T-cell (primary cell): ENCODE measurements at regions not wholly inside any gene's neighbourhood (a gene's known extent, or its start where the extent isn't known, plus 50 kb on each side); places are given as distances from the start of the nearest gene placed in this dataset.
"Not testable (repeated sequence)": the region's sequence is repeated elsewhere in the genome, so short reads cannot be mapped to it uniquely, and the experiment has no call there.

Experiments
- ATAC-seq, 4 experiments: fragments of 200-7000 bp in 3 of 4; fragments of 150-1000 bp in 1 of 4; cut with Tn5 transposase; replicated peaks in 1 of 4; 1 replicate in 3 of 4; 2 replicates in 1 of 4; pipeline ENCODE4 v1.10.0; 2021; ENCODE audit warnings: moderate library complexity in 3 of 4, mild to moderate bottlenecking in 2 of 4, moderate number of reproducible peaks in 1 of 4
- CTCF ChIA-PET, 2 donors: fragments of 300-600 bp; sonication (Branson Sonifier 250); formaldehyde crosslinking; loops; one replicate each; lab custom pipeline; 2022; ENCODE audit warnings: antibody characterized with exemption in 2 of 2; lab: Charles Lee
- POLR2A ChIA-PET, 2 donors: fragments of 300-600 bp; sonication (Branson Sonifier 250); formaldehyde crosslinking; loops; one replicate each; lab custom pipeline; 2022; ENCODE audit warnings: antibody characterized with exemption in 2 of 2; lab: Charles Lee
- DNase-seq, 35 experiments: peaks; one replicate each; pipeline versions ENCODE4 v3.0.0 to v3.0.0-alpha.2; 2013 to 2023
- H3K27ac ChIP-seq: one replicate; pipeline ENCODE4 v1.5.1; 2013; ENCODE audit warnings: low read length
- H3K27me3 ChIP-seq, 2 experiments: replicated peaks in 1 of 2; 1 replicate in 1 of 2; 2 replicates in 1 of 2; pipeline versions ENCODE4 v1.6.1 to v1.7.0; 2013; ENCODE audit warnings: low read length in 1 of 2, mixed read lengths in 1 of 2; ENCODE audit not compliant: control insufficient read depth in 2 of 2, insufficient read depth in 2 of 2; ENCODE audit errors: extremely low read depth in 1 of 2
- H3K36me3 ChIP-seq, 2 donors: 1 replicate in 1 of 2; 2 replicates in 1 of 2; pipeline versions ENCODE4 v1.6.1 to v1.7.0; 2013; ENCODE audit warnings: low read length in 1 of 2; ENCODE audit not compliant: control insufficient read depth in 2 of 2, insufficient read depth in 1 of 2; ENCODE audit errors: extremely low read depth in 1 of 2
- H3K4me1 ChIP-seq, 2 experiments: 1 replicate in 1 of 2; 2 replicates in 1 of 2; pipeline versions ENCODE4 v1.6.1 to v1.7.0; 2013; ENCODE audit warnings: low read length in 2 of 2, mixed read lengths in 1 of 2; ENCODE audit not compliant: insufficient read depth in 2 of 2, control insufficient read depth in 1 of 2; ENCODE audit errors: extremely low read depth in 1 of 2
- H3K4me3 ChIP-seq, 2 donors: 1 replicate in 1 of 2; 2 replicates in 1 of 2; pipeline versions ENCODE4 v1.5.1 to v1.7.0; 2013; ENCODE audit warnings: mild to moderate bottlenecking in 2 of 2, low read length in 1 of 2, moderate library complexity in 1 of 2; ENCODE audit not compliant: control insufficient read depth in 1 of 2; ENCODE audit errors: extremely low read depth in 1 of 2
- H3K9me3 ChIP-seq: 2 replicates; pipeline ENCODE4 v1.7.0; 2013
- H3K27ac Mint-ChIP-seq, 2 donors: one replicate each; pipeline ENCODE4 v1.8.0; 2020 to 2021; ENCODE audit warnings: mild to moderate bottlenecking in 2 of 2, mixed read lengths in 2 of 2
- H3K27me3 Mint-ChIP-seq, 2 donors: one replicate each; pipeline ENCODE4 v1.8.0; 2021 to 2022; ENCODE audit warnings: mixed read lengths in 2 of 2
- H3K36me3 Mint-ChIP-seq: one replicate; pipeline ENCODE4 v1.8.0; 2021; ENCODE audit warnings: mixed read lengths
- H3K4me1 Mint-ChIP-seq, 3 donors: one replicate each; pipeline ENCODE4 v1.8.0; 2020 to 2022; ENCODE audit warnings: mixed read lengths in 3 of 3, mild to moderate bottlenecking in 1 of 3
- H3K4me3 Mint-ChIP-seq, 3 donors: one replicate each; pipeline ENCODE4 v1.8.0; 2020 to 2022; ENCODE audit warnings: mild to moderate bottlenecking in 3 of 3, mixed read lengths in 3 of 3, moderate library complexity in 3 of 3
- H3K9me3 Mint-ChIP-seq, 3 donors: one replicate each; pipeline ENCODE4 v1.8.0; 2020 to 2022; ENCODE audit warnings: mixed read lengths in 3 of 3
- WGBS: methylation state at CpG from one replicate; pipeline ENCODE4 v1.1.5; 2013; ENCODE audit warnings: missing lambda C conversion rate; ENCODE audit not compliant: insufficient coverage; 5-methylcytosine and 5-hydroxymethylcytosine counted together

DNA sequence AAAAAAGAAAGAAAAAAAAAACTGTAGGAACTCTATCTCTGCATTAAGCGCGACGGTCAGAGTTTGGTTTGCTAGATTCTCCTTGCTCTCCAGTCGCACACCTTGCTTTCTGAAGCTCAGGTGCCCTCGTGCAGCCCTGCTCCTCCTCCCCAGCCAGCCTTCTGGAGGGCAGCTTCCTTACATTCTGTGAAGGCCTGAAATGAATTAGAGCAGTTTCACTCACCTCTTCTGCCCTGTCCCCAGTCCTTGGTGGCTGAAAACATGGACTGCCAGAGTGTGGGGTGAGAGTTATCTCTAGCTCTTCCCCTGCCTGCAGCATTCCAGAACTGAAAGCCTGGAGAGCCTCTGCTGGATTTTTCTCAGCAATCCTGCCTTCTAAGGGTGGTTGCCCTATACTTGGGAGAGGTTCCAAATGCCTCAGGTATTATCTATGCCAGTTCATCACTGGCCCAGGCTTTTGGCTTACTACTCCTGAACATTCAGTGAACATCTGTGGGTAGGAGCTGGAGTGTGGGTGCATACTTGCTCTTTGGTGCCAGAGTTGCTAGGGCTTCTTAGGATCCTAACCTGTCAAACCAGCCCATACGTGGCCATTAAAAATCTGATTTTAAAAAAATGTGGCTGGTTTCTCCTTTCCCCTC is 89.5 kb downstream of the SYT15 start:
- H3K36me3 Mint-ChIP-seq, CTCF ChIA-PET, H3K9me3 Mint-ChIP-seq, H3K4me3 Mint-ChIP-seq, H3K36me3 ChIP-seq, POLR2A ChIA-PET, ATAC-seq, DNase-seq, H3K27ac Mint-ChIP-seq, H3K27me3 Mint-ChIP-seq, H3K9me3 ChIP-seq, H3K27ac ChIP-seq, H3K4me1 Mint-ChIP-seq, H3K4me1 ChIP-seq, H3K27me3 ChIP-seq, H3K4me3 ChIP-seq: not testable (repeated sequence)
- no CpG with 5 or more reads among the region's 6 CpGs for WGBS

DNA sequence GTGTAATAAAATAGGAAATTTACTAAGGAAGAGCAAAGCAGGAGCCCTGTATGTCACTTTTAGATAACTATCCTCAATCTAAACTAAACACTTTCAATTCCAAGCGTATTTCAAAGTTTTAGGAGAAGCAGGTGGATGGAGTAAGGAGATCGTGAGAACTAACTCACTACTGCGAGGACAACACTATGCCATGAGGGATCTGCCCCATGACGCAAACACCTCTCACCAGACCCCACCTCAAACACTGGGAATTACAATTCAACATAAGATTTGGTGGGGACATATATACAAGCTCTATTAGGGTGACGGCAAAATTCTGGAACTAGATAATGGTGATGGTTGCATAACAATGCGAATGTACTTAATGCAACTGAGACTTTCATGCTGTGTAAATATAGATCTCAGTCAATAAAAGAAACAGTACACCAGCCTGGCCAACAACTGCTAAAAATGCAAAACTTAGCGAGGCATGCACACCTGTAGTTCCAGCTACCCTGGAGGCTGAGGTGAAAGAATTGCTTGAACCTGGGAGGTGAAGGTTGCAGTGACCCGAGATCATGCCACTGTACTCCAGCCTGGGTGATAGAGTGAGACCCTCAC is 99.0 kb downstream of the SYT15 start:
- DNase-seq, ATAC-seq, H3K27ac ChIP-seq, H3K36me3 ChIP-seq, H3K9me3 ChIP-seq, POLR2A ChIA-PET, H3K27me3 Mint-ChIP-seq, H3K36me3 Mint-ChIP-seq, H3K4me3 Mint-ChIP-seq, H3K9me3 Mint-ChIP-seq, H3K27me3 ChIP-seq, H3K4me1 ChIP-seq, H3K4me3 ChIP-seq, CTCF ChIA-PET, H3K4me1 Mint-ChIP-seq, H3K27ac Mint-ChIP-seq: not testable (repeated sequence)
- no CpG with 5 or more reads among the region's 8 CpGs for WGBS

DNA sequence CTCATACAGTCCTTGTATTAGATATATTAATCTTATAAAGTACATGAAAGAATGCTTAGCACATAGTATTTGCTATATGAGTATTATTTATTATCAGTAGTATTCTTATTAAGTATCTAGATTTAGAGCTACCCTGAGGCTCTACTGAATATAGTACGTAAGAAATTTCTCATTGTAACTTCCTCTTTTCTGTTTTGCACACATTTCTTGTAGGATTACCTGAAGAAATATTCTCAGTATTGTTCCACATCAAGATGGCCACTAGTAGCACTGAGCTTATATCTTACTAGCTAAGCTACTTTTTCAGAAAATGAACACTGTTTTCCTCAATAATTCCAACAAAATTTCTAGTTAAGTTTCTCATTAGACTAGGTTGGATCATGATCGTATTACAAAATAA is 112.5 kb downstream of the SYT15 start:
- CTCF ChIA-PET, H3K4me3 ChIP-seq, H3K27ac ChIP-seq, H3K4me3 Mint-ChIP-seq, DNase-seq, H3K27me3 ChIP-seq, H3K9me3 ChIP-seq, ATAC-seq, H3K9me3 Mint-ChIP-seq, H3K4me1 ChIP-seq, POLR2A ChIA-PET, H3K36me3 Mint-ChIP-seq, H3K36me3 ChIP-seq, H3K4me1 Mint-ChIP-seq, H3K27ac Mint-ChIP-seq, H3K27me3 Mint-ChIP-seq: not testable (repeated sequence)
- WGBS: no CpG with 5 or more reads among the region's 2 CpGs

DNA sequence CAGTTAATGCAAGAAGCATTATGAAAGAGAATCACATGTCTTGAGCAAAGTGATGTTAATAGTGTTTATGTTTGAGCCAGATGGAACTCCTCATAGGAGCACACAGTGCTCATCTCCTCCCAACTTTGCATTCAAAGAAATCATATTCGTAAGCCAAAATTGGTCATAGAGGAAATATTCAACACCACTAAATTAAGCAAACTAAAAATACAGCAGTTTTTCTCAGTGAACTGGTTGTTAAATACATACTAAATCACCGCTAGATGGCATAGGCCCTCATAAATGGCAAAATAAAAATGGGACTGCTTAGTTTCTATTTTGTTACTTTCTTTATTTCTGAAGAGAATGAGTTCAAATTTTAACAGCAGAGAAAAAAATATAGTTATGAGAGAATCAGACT is 114.3 kb downstream of the SYT15 start:
- POLR2A ChIA-PET, H3K4me3 ChIP-seq, H3K27me3 ChIP-seq, H3K9me3 ChIP-seq, ATAC-seq, CTCF ChIA-PET, H3K36me3 ChIP-seq, H3K27ac Mint-ChIP-seq, H3K4me1 Mint-ChIP-seq, H3K27me3 Mint-ChIP-seq, H3K27ac ChIP-seq, H3K4me1 ChIP-seq, H3K36me3 Mint-ChIP-seq, H3K9me3 Mint-ChIP-seq, DNase-seq, H3K4me3 Mint-ChIP-seq: not testable (repeated sequence)
- WGBS: no CpG with 5 or more reads among the region's 2 CpGs

DNA sequence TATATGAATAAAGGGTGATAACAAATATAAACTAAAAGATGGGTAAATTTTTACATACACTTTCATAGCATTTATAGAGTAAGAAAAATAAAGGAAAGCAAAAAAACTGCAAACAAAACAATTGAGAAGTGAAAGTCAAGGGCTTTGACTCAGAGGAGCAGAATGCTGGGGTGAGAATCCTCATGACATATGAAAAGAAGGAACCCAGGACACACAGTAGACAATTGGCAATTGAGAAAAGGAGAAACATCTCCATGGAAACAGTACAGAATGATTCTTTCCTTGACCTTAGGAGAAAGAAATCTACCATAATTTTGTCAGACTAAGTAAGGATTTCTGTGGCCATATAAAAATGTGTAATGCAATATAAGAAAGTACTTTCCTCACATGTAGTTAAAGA is 138.3 kb downstream of the SYT15 start:
- H3K27ac Mint-ChIP-seq, H3K9me3 ChIP-seq, H3K4me3 Mint-ChIP-seq, H3K4me1 ChIP-seq, H3K4me1 Mint-ChIP-seq, DNase-seq, H3K27me3 ChIP-seq, CTCF ChIA-PET, H3K36me3 Mint-ChIP-seq, POLR2A ChIA-PET, H3K4me3 ChIP-seq, H3K27me3 Mint-ChIP-seq, H3K27ac ChIP-seq, ATAC-seq, H3K9me3 Mint-ChIP-seq, H3K36me3 ChIP-seq: not testable (repeated sequence)

DNA sequence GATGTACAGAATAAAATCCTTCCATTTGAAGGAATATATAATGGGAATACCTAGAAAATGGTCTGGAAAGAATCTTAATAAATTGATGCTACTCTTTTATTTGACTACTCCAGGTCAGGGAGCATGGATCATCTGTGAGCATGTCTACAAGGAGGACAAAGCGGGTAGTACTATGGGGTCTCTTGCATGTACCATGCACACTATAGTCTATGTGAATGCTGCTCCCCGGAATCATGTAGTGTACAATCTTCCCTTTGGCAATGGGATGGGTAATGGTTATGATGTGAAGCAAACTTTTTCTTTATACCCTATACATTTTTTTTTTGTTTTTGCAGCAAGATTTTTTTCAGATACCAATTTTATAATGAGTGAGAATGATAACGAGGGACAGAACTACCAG is 139.1 kb downstream of the SYT15 start:
- H3K9me3 Mint-ChIP-seq, H3K27me3 Mint-ChIP-seq, CTCF ChIA-PET, H3K4me3 ChIP-seq, H3K36me3 ChIP-seq, H3K27me3 ChIP-seq, H3K36me3 Mint-ChIP-seq, H3K27ac Mint-ChIP-seq, H3K4me1 ChIP-seq, ATAC-seq, H3K4me3 Mint-ChIP-seq, H3K27ac ChIP-seq, H3K4me1 Mint-ChIP-seq, DNase-seq, H3K9me3 ChIP-seq, POLR2A ChIA-PET: not testable (repeated sequence)
- whole genome bisulfite sequencing: no CpG with 5 or more reads among the region's 3 CpGs

DNA sequence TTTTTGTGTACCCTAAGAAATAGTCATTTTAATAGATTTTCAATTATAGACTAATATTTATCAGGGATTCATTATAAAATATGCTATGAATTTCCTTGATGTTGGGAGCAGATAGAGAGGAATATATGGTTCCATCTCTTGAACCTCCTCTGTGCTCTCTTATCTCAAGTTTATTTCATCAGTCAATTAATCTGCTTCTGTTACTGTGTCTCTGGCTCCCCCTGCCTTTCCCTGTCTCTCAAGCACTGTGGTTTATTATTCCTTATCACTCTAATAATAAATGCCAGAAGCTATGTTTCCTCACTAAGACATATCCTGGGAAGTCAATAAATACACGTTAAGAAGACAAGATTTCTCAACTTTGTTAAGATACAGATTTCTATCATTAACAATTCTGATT is 141.5 kb downstream of the SYT15 start:
- H3K27me3 Mint-ChIP-seq, CTCF ChIA-PET, H3K4me1 ChIP-seq, H3K4me3 ChIP-seq, H3K9me3 ChIP-seq, H3K36me3 ChIP-seq, H3K27me3 ChIP-seq, H3K27ac ChIP-seq, H3K27ac Mint-ChIP-seq, POLR2A ChIA-PET, H3K9me3 Mint-ChIP-seq, H3K4me1 Mint-ChIP-seq, ATAC-seq, H3K36me3 Mint-ChIP-seq, DNase-seq, H3K4me3 Mint-ChIP-seq: not testable (repeated sequence)
- WGBS: no CpG with 5 or more reads among the region's 1 CpG
